HCT116 (cell line): ENCODE measurements at regions not wholly inside any gene's neighbourhood (a gene's known extent, or its start where the extent isn't known, plus 50 kb on each side); places are given as distances from the start of the nearest gene placed in this dataset.

ENCODE experiments used
- ATAC-seq: fragments of 200-7000 bp; cut with Tn5 transposase; 2 replicates; pipeline ENCODE4 v1.9.1; 2020; ENCODE audit warnings: mild to moderate bottlenecking, moderate library complexity
- BruUV-seq: library from RNA; stranded (reverse); fragments of 400-500 nt; replicated peaks from 2 replicates; lab custom pipeline; 2021; lab: Mats Ljungman, UMichigan
- CTCF ChIA-PET: fragments of 300-600 bp; sonication (Branson Sonifier 250); formaldehyde crosslinking; loops from one replicate; lab custom pipeline; 2021; ENCODE audit warnings: antibody characterized with exemption; lab: Charles Lee
- POLR2A ChIA-PET: fragments of 300-600, 350-600 bp; sonication (Branson Sonifier 250); formaldehyde crosslinking; loops from one replicate; lab custom pipeline; 2021; ENCODE audit warnings: antibody characterized with exemption; lab: Charles Lee
- RAD21 ChIA-PET, 2 experiments: fragments of 300-600 bp; sonication (Branson Sonifier 250); formaldehyde crosslinking; loops; one replicate each; lab custom pipeline; 2023; ENCODE audit warnings: low total read pairs in 2 of 2; ENCODE audit not compliant: uncharacterized antibody in 2 of 2, unreplicated experiment in 2 of 2, low non-redundant PET in 1 of 2; lab: Charles Lee
- DNase-seq: peaks from one replicate; pipeline ENCODE4 v3.0.0-alpha.2; 2010; ENCODE audit warnings: low read depth, low spot score
- H2AFZ ChIP-seq: fragments of 200-600 bp; shearing (Covaris generic), sonication (generic); 2 replicates; pipeline ENCODE4 v1.6.1; 2017; ENCODE audit warnings: low read depth, mixed run types, mixed read lengths, antibody characterized with exemption, low read length; ENCODE audit not compliant: poor library complexity, severe bottlenecking
- H3K27ac ChIP-seq: 2 replicates; pipeline ENCODE4 v1.5.1; 2012; ENCODE audit warnings: low read depth, low read length
- H3K27me3 ChIP-seq: fragments of 200-600 bp; sonication (generic); 2 replicates; pipeline ENCODE4 v1.6.1; 2016; ENCODE audit warnings: mixed run types, low read length, mixed read lengths; ENCODE audit not compliant: insufficient read depth
- H3K36me3 ChIP-seq, 2 experiments: fragments of 200-500 bp in 1 of 2; fragments of 200-600 bp in 1 of 2; sonication (Bioruptor generic) in 1 of 2; sonication (generic) in 1 of 2; 2 replicates each; pipeline versions ENCODE4 v1.5.1 to v1.6.1; 2014 to 2016; ENCODE audit warnings: low read length in 2 of 2, inconsistent platforms in 1 of 2, mixed read lengths in 1 of 2, mixed run types in 1 of 2; ENCODE audit not compliant: insufficient read depth in 2 of 2, control insufficient read depth in 1 of 2
- H3K4me1 ChIP-seq, 2 experiments: fragments of 200-600 bp in 1 of 2; sonication (generic) in 1 of 2; 2 replicates each; pipeline versions ENCODE4 v1.5.1 to v1.6.1; 2012 to 2017; ENCODE audit warnings: low read length in 2 of 2, inconsistent platforms in 1 of 2, mild to moderate bottlenecking in 1 of 2, mixed read lengths in 1 of 2, mixed run types in 1 of 2, moderate library complexity in 1 of 2; ENCODE audit not compliant: insufficient read depth in 2 of 2, control insufficient read depth in 1 of 2
- H3K4me2 ChIP-seq: fragments of 200-600 bp; sonication (generic); 2 replicates; pipeline ENCODE4 v1.6.1; 2017; ENCODE audit warnings: mixed run types, low read length, mixed read lengths
- H3K4me3 ChIP-seq, 2 experiments: fragments of 200-600 bp in 1 of 2; sonication (generic) in 1 of 2; replicated peaks in 1 of 2; 2 replicates each; pipeline ENCODE4 v1.5.1; 2011 to 2016; ENCODE audit warnings: low read length in 2 of 2, control low read depth in 1 of 2, low read depth in 1 of 2, mild to moderate bottlenecking in 1 of 2, mixed read lengths in 1 of 2, mixed run types in 1 of 2
- H3K79me2 ChIP-seq: fragments of 200-600 bp; sonication (generic); 2 replicates; pipeline ENCODE4 v1.6.1; 2017; ENCODE audit warnings: mild to moderate bottlenecking, mixed run types, low read length, moderate library complexity, mixed read lengths; ENCODE audit not compliant: insufficient read depth
- H3K9ac ChIP-seq: fragments of 200-600 bp; sonication (generic); 2 replicates; pipeline ENCODE4 v1.6.1; 2016; ENCODE audit warnings: low read length, mixed read lengths
- H3K9me2 ChIP-seq: fragments of 200-600 bp; sonication (generic), shearing (Covaris generic); 2 replicates; pipeline ENCODE4 v1.6.1; 2017; ENCODE audit warnings: mixed run types, mild to moderate bottlenecking, moderate library complexity; ENCODE audit not compliant: insufficient read depth
- H3K9me3 ChIP-seq, 2 experiments: fragments of 200-500 bp in 1 of 2; fragments of 200-600 bp in 1 of 2; sonication (Bioruptor generic) in 1 of 2; sonication (generic) in 1 of 2; 2 replicates each; pipeline ENCODE4 v1.6.1; 2014 to 2017; ENCODE audit warnings: low read length in 2 of 2, mixed read lengths in 2 of 2, inconsistent platforms in 1 of 2, low read depth in 1 of 2, mild to moderate bottlenecking in 1 of 2, mixed run types in 1 of 2, moderate library complexity in 1 of 2; ENCODE audit not compliant: control insufficient read depth in 1 of 2, insufficient read depth in 1 of 2
- H4K20me1 ChIP-seq: fragments of 200-600 bp; sonication (generic), shearing (Covaris generic); 2 replicates; pipeline ENCODE4 v1.6.1; 2017; ENCODE audit warnings: mixed run types, mild to moderate bottlenecking, moderate library complexity; ENCODE audit not compliant: insufficient read depth
- CEBPB ChIP-seq: IDR thresholded peaks from 2 replicates; pipeline ENCODE4 v1.6.1; 2012; ENCODE audit warnings: low read depth
- ELF1 ChIP-seq: IDR thresholded peaks from 2 replicates; pipeline ENCODE4 v1.6.1; 2012; ENCODE audit warnings: low read depth, borderline replicate concordance
- MAX ChIP-seq: IDR thresholded peaks from 2 replicates; pipeline ENCODE4 v1.6.1; 2012
- POLR2AphosphoS5 ChIP-seq: IDR thresholded peaks from 2 replicates; pipeline ENCODE4 v1.6.1; 2011; ENCODE audit warnings: mild to moderate bottlenecking, low read depth, low read length, moderate library complexity
- intact Hi-C: fragments of 100-400 bp; cut with micrococcal nuclease; formaldehyde crosslinking; loops from 2 replicates; pipeline ENCODE4 v1.10.0; 2022
- TF ChIP-seq, protein P1 (sequence below), 3 experiments: fragments of 200-600 bp in 1 of 3; sonication (generic) in 1 of 3; IDR thresholded peaks in 2 of 3; conservative IDR thresholded peaks in 1 of 3; 2 replicates each; pipeline ENCODE4 v1.5.1; 2012 to 2017; ENCODE audit warnings: low read depth in 2 of 3, low read length in 2 of 3, antibody characterized with exemption in 1 of 3, borderline replicate concordance in 1 of 3, control low read depth in 1 of 3, mild to moderate bottlenecking in 1 of 3, mixed read lengths in 1 of 3, mixed run types in 1 of 3, moderate library complexity in 1 of 3; ENCODE audit not compliant: insufficient read depth in 1 of 3

- no peak for ATAC-seq
Observed at GRCh38 chr18:78230911-78231310, 748.7 kb upstream of the SALL3 start.

DNA sequence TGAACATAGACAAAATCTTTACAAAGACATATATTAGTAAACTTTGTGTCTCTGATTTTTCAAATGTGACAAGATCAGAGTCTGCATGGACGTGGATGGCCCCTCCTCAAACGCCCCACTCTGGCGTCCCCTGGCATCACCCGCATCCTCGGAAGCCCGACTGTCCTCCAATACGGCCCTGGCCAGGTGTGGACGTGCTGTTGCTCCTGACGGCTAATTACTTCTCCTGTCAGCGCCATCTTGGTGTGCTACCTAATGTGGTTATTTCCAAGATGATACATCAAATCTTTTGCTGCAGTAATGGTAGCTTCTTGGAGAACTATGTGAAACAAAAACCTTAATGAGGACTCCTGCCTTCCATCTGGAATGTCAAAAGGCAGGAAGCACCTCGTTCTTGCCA is 747.4 kb upstream of the SALL3 start:
- ChIA-PET POLR2A (no interaction called here), RAD21 (no interaction called here), CTCF (no interaction called here)
- Histone ChIP-seq H3K27ac (no peak overlapping the region), H3K4me1 (no peaks in the 10 kb centered on the region), H3K9me3 (peaks cover 7 to 15% of the 10 kb centered on the region in 2 experiments; a peak in 2 of 4 replicates), H3K9me2 (no peaks in the 10 kb centered on the region), H3K36me3 (no peaks in the 10 kb centered on the region), H3K4me3 (no peak overlapping the region), H4K20me1 (no peaks in the 10 kb centered on the region), H2AFZ (no peak overlapping the region), H3K4me2 (no peak overlapping the region), H3K27me3 (no peaks in the 10 kb centered on the region), H3K9ac (no peak overlapping the region), H3K79me2 (no peaks in the 10 kb centered on the region)
- TF ChIP-seq ELF1 (no peak), CEBPB (no peak), MAX (no peak)
- ATAC-seq: no peak
- intact Hi-C loops: no loop called here
- no peak for DNase-seq
- no TSS peak for BruUV-seq

More at GRCh38 chr18:78230911-78231310, 748.7 kb upstream of the SALL3 start:
- H3K27ac ChIP-seq: no peak overlapping the region
- H3K4me2 ChIP-seq: no peak overlapping the region
- no peak overlapping the region for H2AFZ ChIP-seq
- ChIA-PET RAD21 (no interaction called here), POLR2A (no interaction called here)
- intact Hi-C loops: no loop called here
- no peaks in the 10 kb centered on the region for H3K79me2 ChIP-seq
- no peaks in the 10 kb centered on the region for H3K36me3 ChIP-seq
- no peaks in the 10 kb centered on the region for H3K9me2 ChIP-seq
- TF ChIP-seq POLR2AphosphoS5 (no peak), ELF1 (no peak)
- TF ChIP-seq, protein P1, sequence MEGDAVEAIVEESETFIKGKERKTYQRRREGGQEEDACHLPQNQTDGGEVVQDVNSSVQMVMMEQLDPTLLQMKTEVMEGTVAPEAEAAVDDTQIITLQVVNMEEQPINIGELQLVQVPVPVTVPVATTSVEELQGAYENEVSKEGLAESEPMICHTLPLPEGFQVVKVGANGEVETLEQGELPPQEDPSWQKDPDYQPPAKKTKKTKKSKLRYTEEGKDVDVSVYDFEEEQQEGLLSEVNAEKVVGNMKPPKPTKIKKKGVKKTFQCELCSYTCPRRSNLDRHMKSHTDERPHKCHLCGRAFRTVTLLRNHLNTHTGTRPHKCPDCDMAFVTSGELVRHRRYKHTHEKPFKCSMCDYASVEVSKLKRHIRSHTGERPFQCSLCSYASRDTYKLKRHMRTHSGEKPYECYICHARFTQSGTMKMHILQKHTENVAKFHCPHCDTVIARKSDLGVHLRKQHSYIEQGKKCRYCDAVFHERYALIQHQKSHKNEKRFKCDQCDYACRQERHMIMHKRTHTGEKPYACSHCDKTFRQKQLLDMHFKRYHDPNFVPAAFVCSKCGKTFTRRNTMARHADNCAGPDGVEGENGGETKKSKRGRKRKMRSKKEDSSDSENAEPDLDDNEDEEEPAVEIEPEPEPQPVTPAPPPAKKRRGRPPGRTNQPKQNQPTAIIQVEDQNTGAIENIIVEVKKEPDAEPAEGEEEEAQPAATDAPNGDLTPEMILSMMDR (IDR thresholded peaks at IDR 0.05 in 2 of 3, conservative IDR thresholded peaks at IDR 0.05 in 1 of 3; ENCODE audit: borderline replicate concordance in 1 of 3, insufficient read depth in 1 of 3, low read depth in 2 of 3, low read length in 2 of 3): no peak
- TF ChIP-seq, all 23 proteins: peak for 0
- no peak overlapping the region for H3K9ac ChIP-seq
- no TSS peak for BruUV-seq
- H4K20me1 ChIP-seq: no peaks in the 10 kb centered on the region
- no peaks in the 10 kb centered on the region for H3K27me3 ChIP-seq
- CTCF ChIA-PET: no interaction called here
- peaks cover 7 to 15% of the 10 kb centered on the region in 2 experiments; a peak in 2 of 4 replicates for H3K9me3 ChIP-seq
- H3K4me3 ChIP-seq: no peak overlapping the region
- no peak for DNase-seq
- no peaks in the 10 kb centered on the region for H3K4me1 ChIP-seq
